Peyer's patch (tissue), 4 donors: ENCODE measurements at regions not wholly inside any gene's neighbourhood (a gene's known extent, or its start where the extent isn't known, plus 50 kb on each side); places are given as distances from the start of the nearest gene placed in this dataset.

ENCODE experiments used
- CTCF ChIP-seq, 6 experiments: fragments of 450-650 bp in 4 of 6; fragments of 200-600 bp in 2 of 6; sonication (generic) in 1 of 6; IDR thresholded peaks; one replicate each; pipeline ENCODE4 v1.5.1; 2017 to 2019; ENCODE audit warnings: antibody characterized with exemption in 6 of 6, mild to moderate bottlenecking in 3 of 6, moderate library complexity in 1 of 6
- POLR2A ChIP-seq, 2 donors: fragments of 450-650 bp; IDR thresholded peaks; one replicate each; pipeline ENCODE4 v1.5.1; 2017; ENCODE audit warnings: antibody characterized with exemption in 2 of 2, mild to moderate bottlenecking in 2 of 2, moderate library complexity in 2 of 2

GRCh38 chr14:35944847-35945246 lies 118.7 kb downstream of the BRMS1L start:
- TF ChIP-seq POLR2A (IDR thresholded peaks at IDR 0.05) (no peak), CTCF (IDR thresholded peaks at IDR 0.05) (no peak)
